ENCODE measurements at regions not wholly inside any gene's neighbourhood (a gene's known extent, or its start where the extent isn't known, plus 50 kb on each side); places are given as distances from the start of the nearest gene placed in this dataset.

GRCh38 chrX:2629316-2630007, 61.6 kb upstream of the CD99 start:
- TF ChIP-seq CTCF (IDR thresholded peaks at IDR 0.05; ENCODE audit: low read depth, low read length, missing control alignments), result no peak
- in situ Hi-C loops (cut with HindIII; ENCODE audit: low sequenced_read_pairs), result no loop called here
- DNase-seq (ENCODE audit: low read depth), result no peak
- no peak overlapping the region for H3K4me3 ChIP-seq (ENCODE audit: low read depth, low read length)

- DNase-seq (ENCODE audit: low read depth), result no peak
- in situ Hi-C loops (cut with HindIII; ENCODE audit: low sequenced_read_pairs), result no loop called here
- no peak for TF ChIP-seq CTCF (IDR thresholded peaks at IDR 0.05; ENCODE audit: low read depth, low read length, missing control alignments)
- no peak overlapping the region for H3K4me3 ChIP-seq (ENCODE audit: low read depth, low read length)
Measured at GRCh38 chrX:2628751-2629315, 62.3 kb upstream of the CD99 start.

- H3K4me3 ChIP-seq (ENCODE audit: low read depth, low read length), result no peak overlapping the region
- no peak for DNase-seq (ENCODE audit: low read depth)
- peak; percentile 56 for TF ChIP-seq CTCF (IDR thresholded peaks at IDR 0.05; ENCODE audit: low read depth, low read length, missing control alignments)
- in situ Hi-C loops (cut with HindIII; ENCODE audit: low sequenced_read_pairs), result no loop called here
Measured at GRCh38 chrX:2627272-2627867, 63.7 kb upstream of the CD99 start.

GRCh38 chrX:2626750-2627149, 64.3 kb upstream of the CD99 start:
- no peak for TF ChIP-seq CTCF (IDR thresholded peaks at IDR 0.05; ENCODE audit: low read depth, low read length, missing control alignments)
- DNase-seq (ENCODE audit: low read depth), result no peak
- H3K4me3 ChIP-seq (ENCODE audit: low read depth, low read length), result no peak overlapping the region
- in situ Hi-C loops (cut with HindIII; ENCODE audit: low sequenced_read_pairs), result no loop called here

- DNase-seq (ENCODE audit: low read depth), result no peak
- in situ Hi-C loops (cut with HindIII; ENCODE audit: low sequenced_read_pairs), result no loop called here
- TF ChIP-seq CTCF (IDR thresholded peaks at IDR 0.05; ENCODE audit: low read depth, low read length, missing control alignments), result no peak
- H3K4me3 ChIP-seq (ENCODE audit: low read depth, low read length), result no peak overlapping the region
Measured at GRCh38 chrX:2620576-2620975, 70.5 kb upstream of the CD99 start.

GRCh38 chrX:2618516-2618915, 72.6 kb upstream of the CD99 start:
- TF ChIP-seq CTCF (IDR thresholded peaks at IDR 0.05; ENCODE audit: low read depth, low read length, missing control alignments), result no peak
- no peak overlapping the region for H3K4me3 ChIP-seq (ENCODE audit: low read depth, low read length)
- DNase-seq (ENCODE audit: low read depth), result no peak
- in situ Hi-C loops (cut with HindIII; ENCODE audit: low sequenced_read_pairs), result no loop called here

Data from astrocyte of the cerebellum (primary cell).